ENCODE measurements at regions not wholly inside any gene's neighbourhood (a gene's known extent, or its start where the extent isn't known, plus 50 kb on each side); places are given as distances from the start of the nearest gene placed in this dataset.

GRCh38 chr5:21603796-21604195 is 1249.3 kb downstream of the CDH12 start:
- Mint-ChIP-seq H3K27me3 (no peaks in the 10 kb centered on the region), H3K4me1 (no peaks in the 10 kb centered on the region), H3K27ac (no peak overlapping the region), H3K36me3 (ENCODE audit: low read depth) (no peaks in the 10 kb centered on the region), H3K9me3 (no peaks in the 10 kb centered on the region), H3K4me3 (no peak overlapping the region)
- intact Hi-C loops (cut with micrococcal nuclease) = no loop called here
- DNase-seq (no peak), ATAC-seq (ENCODE audit: low read depth) (no peak)
- CTCF ChIA-PET = no interaction called here
- TF ChIP-seq CTCF (IDR thresholded peaks at IDR 0.05) = no peak
- POLR2A ChIA-PET = interaction anchor here (0.6 kb wide), 1 partner anchor 736 kb away, joined by 4 read pairs; no protein-coding TSS in a partner anchor

- Mint-ChIP-seq H3K27ac (no peak overlapping the region), H3K36me3 (ENCODE audit: low read depth) (no peaks in the 10 kb centered on the region), H3K4me1 (no peaks in the 10 kb centered on the region), H3K9me3 (peaks cover 10% of the 10 kb centered on the region), H3K4me3 (no peak overlapping the region), H3K27me3 (no peaks in the 10 kb centered on the region)
- intact Hi-C loops (cut with micrococcal nuclease) = no loop called here
- DNase-seq (no peak), ATAC-seq (ENCODE audit: low read depth) (no peak)
- POLR2A ChIA-PET = no interaction called here
- CTCF ChIA-PET = no interaction called here
- no peak for TF ChIP-seq CTCF (IDR thresholded peaks at IDR 0.05)
Measured at GRCh38 chr5:21594566-21594965, 1258.6 kb downstream of the CDH12 start.

- H3K9me3 Mint-ChIP-seq = peaks cover 10% of the 10 kb centered on the region
- TF ChIP-seq CTCF (IDR thresholded peaks at IDR 0.05) = no peak
- no peaks in the 10 kb centered on the region for H3K36me3 Mint-ChIP-seq (ENCODE audit: low read depth)
- H3K27ac Mint-ChIP-seq = no peak overlapping the region
- POLR2A ChIA-PET = no interaction called here
- no peaks in the 10 kb centered on the region for H3K4me1 Mint-ChIP-seq
- no peaks in the 10 kb centered on the region for H3K27me3 Mint-ChIP-seq
- intact Hi-C loops (cut with micrococcal nuclease) = no loop called here
- no peak overlapping the region for H3K4me3 Mint-ChIP-seq
- CTCF ChIA-PET = no interaction called here
- DNase-seq (no peak), ATAC-seq (ENCODE audit: low read depth) (no peak)
Measured at GRCh38 chr5:21593261-21593660, 1259.9 kb downstream of the CDH12 start.

GRCh38 chr5:21581508-21581907 is 1271.6 kb downstream of the CDH12 start:
- intact Hi-C loops (cut with micrococcal nuclease) = no loop called here
- ChIA-PET POLR2A (no interaction called here), CTCF (no interaction called here)
- no peak for DNase-seq
- H3K4me1 Mint-ChIP-seq = no peaks in the 10 kb centered on the region
- H3K36me3 Mint-ChIP-seq (ENCODE audit: low read depth) = peaks cover 12% of the 10 kb centered on the region
- H3K27me3 Mint-ChIP-seq = no peaks in the 10 kb centered on the region
- peaks cover 5% of the 10 kb centered on the region for H3K9me3 Mint-ChIP-seq
- H3K27ac Mint-ChIP-seq = no peak overlapping the region
- no peak overlapping the region for H3K4me3 Mint-ChIP-seq
- no peak for ATAC-seq (ENCODE audit: low read depth)
- TF ChIP-seq CTCF (IDR thresholded peaks at IDR 0.05) = no peak

GRCh38 chr5:21574961-21575360 is 1278.2 kb downstream of the CDH12 start:
- POLR2A ChIA-PET = no interaction called here
- TF ChIP-seq CTCF (IDR thresholded peaks at IDR 0.05) = no peak
- H3K4me1 Mint-ChIP-seq = no peaks in the 10 kb centered on the region
- no peak overlapping the region for H3K4me3 Mint-ChIP-seq
- intact Hi-C loops (cut with micrococcal nuclease) = no loop called here
- CTCF ChIA-PET = no interaction called here
- no peaks in the 10 kb centered on the region for H3K27me3 Mint-ChIP-seq
- DNase-seq (no peak), ATAC-seq (ENCODE audit: low read depth) (no peak)
- H3K9me3 Mint-ChIP-seq = peaks cover 5% of the 10 kb centered on the region
- no peak overlapping the region for H3K27ac Mint-ChIP-seq
- H3K36me3 Mint-ChIP-seq (ENCODE audit: low read depth) = peaks cover 4% of the 10 kb centered on the region

Measured in activated B cell treated with CpG ODN at 0.5 μM for 24 hours (primary cell).